ENCODE measurements at regions not wholly inside any gene's neighbourhood (a gene's known extent, or its start where the extent isn't known, plus 50 kb on each side); places are given as distances from the start of the nearest gene placed in this dataset.
A peak's percentile ranks its signal among the peaks of the same experiment; 100 is the strongest.
"Not testable (repeated sequence)": the region's sequence is repeated elsewhere in the genome, so short reads cannot be mapped to it uniquely, and the experiment has no call there.

GRCh38 chr14:104389326-104390220, 190.0 kb upstream of the C14orf180 start:
- peak; percentile 55 for DNase-seq

- DNase-seq: no peak
Measured at GRCh38 chr14:104390221-104390931, 189.2 kb upstream of the C14orf180 start.

GRCh38 chr14:104390941-104391901, 188.3 kb upstream of the C14orf180 start:
- DNase-seq: no peak

- no peak for DNase-seq
Measured at GRCh38 chr14:104392001-104392395, 187.6 kb upstream of the C14orf180 start.

- DNase-seq: no peak
Measured at GRCh38 chr14:104392396-104393198, 187.0 kb upstream of the C14orf180 start.

- peak; percentile 25 for DNase-seq
Measured at GRCh38 chr14:104393199-104393897, 186.2 kb upstream of the C14orf180 start.

GRCh38 chr14:104393898-104394381, 185.6 kb upstream of the C14orf180 start:
- DNase-seq: peak; percentile 99

GRCh38 chr14:104394409-104394851, 185.1 kb upstream of the C14orf180 start:
- DNase-seq: peak; percentile 27

GRCh38 chr14:104395276-104395675, 184.3 kb upstream of the C14orf180 start:
- DNase-seq: no peak

- no peak for DNase-seq
Measured at GRCh38 chr14:104395941-104396681, 183.5 kb upstream of the C14orf180 start.

GRCh38 chr14:104396682-104397470, 182.7 kb upstream of the C14orf180 start:
- DNase-seq: no peak

GRCh38 chr14:104397956-104398355, 181.6 kb upstream of the C14orf180 start:
- DNase-seq: no peak

GRCh38 chr14:104398656-104399055, 180.9 kb upstream of the C14orf180 start:
- DNase-seq: no peak

- DNase-seq: peak; percentile 86
Measured at GRCh38 chr14:104399432-104400155, 180.0 kb upstream of the C14orf180 start.

GRCh38 chr14:104400355-104400754, 179.2 kb upstream of the C14orf180 start:
- DNase-seq: no peak

GRCh38 chr14:104401785-104402184, 177.8 kb upstream of the C14orf180 start:
- DNase-seq: no peak

- DNase-seq: not testable (repeated sequence)
Measured at GRCh38 chr14:104402303-104402702, 177.3 kb upstream of the C14orf180 start.

- no peak for DNase-seq
Measured at GRCh38 chr14:104403421-104404220, 175.9 kb upstream of the C14orf180 start.

Measured in hematopoietic multipotent progenitor cell treated with erythropoietin and hydrocortisone succinate and interleukin-3 and kit ligand, for 4 days (in vitro differentiated cells).